ENCODE measurements at regions not wholly inside any gene's neighbourhood (a gene's known extent, or its start where the extent isn't known, plus 50 kb on each side); places are given as distances from the start of the nearest gene placed in this dataset.

DNA sequence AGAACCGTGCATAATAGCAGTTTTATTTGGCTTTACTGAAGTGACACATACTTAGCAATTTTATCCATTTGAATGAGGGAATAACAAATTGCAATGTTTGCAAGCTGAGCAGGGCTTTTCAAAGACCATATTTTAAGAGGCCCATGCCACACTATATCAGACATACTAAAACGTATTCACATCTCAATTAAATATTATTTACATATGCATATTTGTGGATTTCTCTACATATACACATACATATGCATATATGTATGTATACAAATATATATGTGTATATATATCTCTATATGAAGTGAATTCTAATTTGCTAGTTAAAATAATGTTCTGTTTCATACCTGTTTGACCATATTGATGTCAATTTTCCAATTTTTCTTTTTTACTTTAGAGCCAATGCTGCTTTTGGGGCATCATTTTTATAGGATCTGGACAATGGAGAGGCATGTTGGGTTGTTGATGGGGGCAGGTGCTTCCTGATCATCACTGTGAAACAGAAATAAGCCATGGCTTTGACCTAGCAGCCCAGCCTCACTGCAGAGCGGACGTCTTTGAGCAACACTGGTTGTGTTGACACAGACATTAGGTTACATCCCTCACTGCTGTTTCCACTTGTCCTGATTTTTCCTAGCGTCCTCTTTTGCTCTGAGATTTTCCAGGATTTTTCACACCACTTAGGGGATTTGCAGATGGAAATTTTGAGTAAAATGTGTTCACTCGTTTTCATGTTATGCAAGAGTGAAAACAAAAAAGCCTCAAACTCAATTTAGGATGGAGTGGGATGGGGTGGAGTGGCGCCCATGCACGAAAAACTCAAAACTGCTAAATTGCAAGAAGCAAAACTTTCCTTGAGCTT is 56.9 kb downstream of the RDH14 start:
- DNase-seq = no peak

DNA sequence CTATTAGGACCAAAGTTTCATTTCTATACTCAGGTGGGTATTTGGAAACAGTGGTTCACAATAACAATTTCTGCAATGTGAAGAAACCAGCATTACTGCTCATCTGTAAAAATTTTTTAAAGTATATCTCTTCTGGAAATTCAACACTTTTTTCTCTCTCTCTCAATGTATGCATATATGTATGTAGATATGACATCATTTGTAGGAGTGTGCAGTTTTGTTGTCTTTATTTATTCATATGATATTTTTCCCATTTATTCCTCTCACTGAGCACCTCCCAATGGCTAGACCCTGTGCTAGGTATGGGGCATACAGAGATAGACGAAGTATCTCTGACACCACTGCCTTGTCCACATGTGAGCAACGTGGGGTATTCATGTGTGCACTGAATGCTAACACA is 58.3 kb downstream of the RDH14 start:
- no peak for DNase-seq

DNA sequence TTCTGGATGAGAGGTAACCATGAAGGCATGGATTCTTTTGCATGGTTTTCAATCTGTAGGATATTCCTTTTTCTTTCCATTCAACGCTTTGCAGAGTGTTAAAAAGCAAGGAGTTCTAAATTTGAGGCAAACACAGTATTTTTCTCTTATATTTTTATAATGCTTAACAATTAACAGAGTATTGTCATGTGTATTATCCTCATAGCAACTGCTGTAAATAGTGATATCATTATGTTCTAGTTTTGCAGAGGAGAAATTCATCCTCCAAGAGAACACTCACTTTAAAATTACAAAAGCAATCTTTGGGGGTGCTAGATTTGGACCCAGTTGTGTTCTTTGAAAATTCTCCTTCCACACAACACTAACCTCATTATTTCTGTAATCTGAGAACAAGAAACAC is 58.7 kb downstream of the RDH14 start:
- no peak for DNase-seq

DNA sequence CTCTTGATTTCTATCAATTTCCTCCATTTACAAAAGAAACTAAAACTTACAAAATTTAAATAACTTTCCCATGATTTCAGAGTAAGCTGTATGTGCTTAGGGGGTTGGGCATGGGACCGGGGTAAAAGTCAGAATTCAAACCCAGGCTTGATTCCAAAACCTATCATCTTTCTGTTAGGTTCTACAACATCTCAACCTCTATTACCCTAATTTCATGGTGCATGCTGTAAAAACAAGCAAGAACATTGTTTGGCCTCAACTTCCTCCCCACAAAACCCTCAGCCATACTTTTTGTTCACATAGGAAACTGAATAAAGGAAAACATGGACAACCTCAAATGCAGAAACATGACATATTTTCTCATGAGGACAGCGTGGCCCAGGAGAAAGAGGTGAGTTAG is 59.3 kb downstream of the RDH14 start:
- DNase-seq = no peak

DNA sequence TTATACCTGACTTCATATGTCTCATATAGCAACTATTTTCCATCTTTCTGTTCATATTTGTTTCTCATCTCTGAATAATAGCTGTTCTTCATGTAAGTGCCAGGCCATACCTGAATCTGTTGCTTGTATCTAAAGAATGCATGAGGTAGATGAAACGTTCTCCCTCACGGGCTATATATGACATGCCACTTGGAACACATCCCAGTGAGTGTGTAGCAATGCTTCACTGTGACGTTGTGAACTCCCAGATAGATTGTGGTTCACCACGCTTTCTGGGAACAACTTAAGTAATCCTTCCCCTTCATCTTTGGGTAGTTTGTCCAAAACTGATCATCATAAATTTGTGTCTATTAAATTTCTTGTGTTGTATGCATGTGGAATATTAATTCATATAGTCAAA is 60.1 kb downstream of the RDH14 start:
- DNase-seq = no peak

DNA sequence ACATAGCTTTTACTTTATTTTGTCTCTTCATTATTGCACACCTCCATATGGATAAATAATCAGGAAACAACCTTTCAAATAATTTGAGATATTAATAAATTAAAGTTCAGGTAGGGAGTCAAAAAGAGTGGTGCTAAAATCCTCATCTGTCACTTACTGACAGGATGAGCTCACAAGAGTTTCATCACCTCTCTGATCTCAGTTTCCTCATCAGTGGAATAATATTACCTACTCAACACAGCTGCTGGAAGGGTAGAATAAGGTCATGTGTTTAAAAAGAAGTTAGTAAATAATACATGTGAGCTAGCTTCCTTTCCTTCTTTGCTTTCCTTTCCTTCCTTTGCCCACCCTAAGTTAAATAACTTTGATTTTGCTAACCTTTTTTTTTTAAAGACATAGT is 61.9 kb downstream of the RDH14 start:
- no peak for DNase-seq

DNA sequence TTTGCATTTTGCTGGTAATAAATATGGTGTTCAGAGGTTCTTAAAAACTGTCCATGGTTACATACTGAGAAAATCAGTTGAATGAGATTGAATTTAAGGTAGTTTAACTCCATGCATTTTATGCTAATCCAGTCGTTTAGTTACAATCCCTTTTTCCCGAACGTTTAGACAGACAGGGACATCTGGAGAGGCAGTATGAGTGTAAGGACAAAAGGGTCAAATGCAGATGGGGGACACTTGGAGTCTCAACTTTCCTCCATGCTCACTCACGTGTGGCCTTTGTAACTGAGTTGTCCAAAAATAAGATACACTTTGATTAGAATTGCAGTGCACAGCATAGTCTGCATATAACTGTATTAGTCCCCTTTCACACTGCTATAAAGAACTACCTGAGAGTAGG is 63.9 kb downstream of the RDH14 start:
- DNase-seq = no peak

DNA sequence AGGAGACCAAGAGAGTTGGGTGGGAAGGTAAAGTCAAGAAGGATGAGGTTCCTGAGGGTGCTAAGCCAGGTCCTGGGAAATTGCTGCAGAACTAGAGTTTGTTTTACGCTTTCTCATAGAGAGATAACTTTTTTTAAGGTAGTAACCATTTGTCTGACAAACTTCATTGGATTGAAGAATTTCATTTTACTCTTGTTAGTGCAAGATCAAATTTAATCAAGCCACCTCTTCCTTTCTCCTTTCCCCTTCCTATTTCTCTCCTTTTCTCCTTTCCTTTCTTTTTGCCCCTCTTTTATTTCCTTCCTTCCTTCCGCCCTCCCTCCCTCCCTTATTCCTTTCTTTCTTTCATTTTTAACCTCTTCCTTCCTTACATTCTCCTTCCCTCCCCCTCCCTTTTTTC is 65.4 kb downstream of the RDH14 start:
- no peak for DNase-seq

DNA sequence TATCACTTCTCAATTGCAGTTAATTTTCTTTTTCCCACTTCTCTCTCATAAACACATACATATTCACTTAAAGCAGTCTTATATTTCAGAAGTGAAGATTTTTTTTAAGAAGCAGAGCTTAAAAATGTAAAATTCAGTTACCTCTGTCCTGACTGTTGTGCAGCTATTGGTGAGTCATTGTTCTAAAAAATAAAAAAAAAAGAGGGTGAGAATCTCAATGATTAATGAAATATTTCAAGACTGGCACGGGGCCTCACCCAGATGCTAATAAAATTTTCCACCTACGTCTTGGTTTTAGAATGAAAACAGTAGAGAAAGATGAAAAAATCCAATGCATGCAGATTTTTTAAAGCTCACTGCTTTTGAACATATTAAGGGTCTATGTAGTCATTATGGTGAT is 67.7 kb downstream of the RDH14 start:
- DNase-seq = no peak

DNA sequence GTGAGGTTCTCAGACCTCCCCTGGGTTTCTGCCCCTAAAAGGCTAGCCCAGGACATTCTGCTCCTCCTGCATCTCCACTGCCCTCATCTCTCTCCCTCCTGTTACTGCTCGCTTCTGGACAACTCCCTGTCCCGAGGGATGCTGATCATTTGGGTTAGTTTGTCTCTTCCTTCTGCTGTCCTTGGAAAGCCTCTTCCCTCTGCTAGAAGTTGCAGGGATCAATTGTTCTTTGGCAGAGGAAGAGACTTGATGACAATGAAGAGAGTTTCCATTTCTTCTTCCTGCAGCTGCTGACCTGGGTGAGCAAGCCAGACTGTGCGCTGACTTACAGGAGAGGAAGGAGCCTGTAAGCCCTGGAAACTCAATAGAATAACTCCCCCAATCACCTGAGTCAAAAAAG is 68.9 kb downstream of the RDH14 start:
- no peak for DNase-seq

DNA sequence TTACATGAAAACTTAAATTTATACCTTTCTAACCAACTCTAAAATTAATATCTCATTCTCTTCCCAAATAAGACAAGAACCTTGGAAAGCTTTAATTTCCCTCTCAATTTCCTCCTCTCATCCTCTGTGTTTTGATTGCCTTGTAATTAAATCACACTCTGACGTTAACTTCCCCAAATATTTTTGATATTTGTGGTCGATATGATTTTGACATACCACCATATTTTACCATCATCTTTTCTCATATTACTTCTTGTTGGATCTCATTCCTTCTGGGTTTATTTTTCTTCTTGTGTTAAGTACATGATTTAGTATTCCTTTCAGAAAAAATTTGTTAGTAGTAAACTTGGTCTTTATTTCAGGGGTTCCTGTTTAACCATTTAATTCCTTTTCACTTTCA is 69.6 kb downstream of the RDH14 start:
- no peak for DNase-seq

DNA sequence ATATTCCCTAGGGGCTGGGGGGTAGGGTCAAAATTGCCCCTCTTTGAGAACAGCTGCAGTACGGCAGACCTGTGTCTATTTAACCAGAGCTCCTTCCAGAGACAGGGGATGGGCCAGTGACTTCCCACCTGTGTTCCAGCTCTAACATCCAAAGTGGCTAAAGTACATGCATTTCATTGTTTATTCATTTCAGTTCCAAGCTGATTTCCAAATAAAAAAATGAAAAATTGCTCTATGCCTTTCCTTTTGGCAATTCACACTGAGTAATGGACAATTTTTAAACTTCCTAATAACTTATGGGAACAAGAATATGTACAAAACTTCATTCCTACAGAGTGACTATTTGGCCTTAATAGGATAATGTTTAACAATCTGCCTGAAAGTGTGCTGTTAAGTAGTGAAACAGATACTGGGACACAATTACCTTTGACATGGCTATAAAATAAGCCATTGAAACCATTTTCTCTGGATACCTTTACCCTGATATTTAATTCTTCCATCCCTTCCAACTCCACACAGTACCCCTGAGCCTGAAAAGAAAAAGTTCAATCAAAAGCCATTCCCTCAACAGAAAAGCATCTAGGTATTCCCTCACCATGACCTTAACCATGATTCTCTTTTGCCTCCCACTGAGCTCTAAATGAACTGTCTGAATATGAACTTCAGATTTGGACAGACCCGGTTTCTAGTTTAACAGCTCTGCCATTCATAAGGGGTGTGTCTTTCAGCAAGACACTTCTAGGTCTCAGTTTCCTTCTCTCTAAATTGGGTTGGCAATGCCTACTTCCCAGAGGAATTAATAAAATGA is 73.1 kb downstream of the RDH14 start:
- DNase-seq = no peak

DNA sequence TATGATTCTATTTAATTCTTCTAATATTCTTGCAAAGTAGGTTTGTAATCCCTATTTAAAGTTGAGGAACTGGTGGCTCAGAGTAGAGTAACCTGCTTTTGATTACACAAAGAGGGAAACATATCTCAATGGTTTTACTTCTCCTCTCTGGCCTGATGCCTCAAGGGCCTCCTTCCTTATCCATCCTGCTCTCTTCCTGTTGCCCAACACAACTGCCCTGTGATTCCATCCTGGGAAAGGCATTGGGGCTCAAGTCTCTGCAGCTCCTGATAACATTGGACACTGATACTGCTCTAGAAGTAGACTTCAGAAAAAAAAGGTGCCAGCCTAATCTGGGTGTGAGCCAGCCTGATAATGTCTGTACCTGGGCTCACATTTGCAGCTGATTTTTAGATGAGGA is 75.8 kb downstream of the RDH14 start:
- DNase-seq = no peak

DNA sequence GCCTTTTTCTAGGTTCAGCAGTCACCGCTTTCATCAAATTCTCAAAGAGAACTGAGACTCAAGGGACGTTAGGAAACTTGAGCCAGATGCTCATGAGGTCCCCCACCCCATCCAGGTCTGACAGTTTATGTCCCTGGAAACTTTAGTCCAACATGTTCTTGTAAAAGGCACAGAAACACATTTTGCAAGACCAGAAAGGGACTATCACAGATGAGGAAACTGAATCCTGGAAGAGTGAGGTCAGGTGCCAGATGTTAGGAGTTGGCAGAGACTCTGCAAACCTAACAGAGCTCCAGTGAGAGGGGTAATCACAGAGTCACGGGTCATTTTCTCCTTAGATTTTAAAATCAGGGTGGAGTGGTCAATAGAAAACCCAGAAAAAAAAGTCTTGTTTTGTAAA is 76.6 kb downstream of the RDH14 start:
- no peak for DNase-seq

DNA sequence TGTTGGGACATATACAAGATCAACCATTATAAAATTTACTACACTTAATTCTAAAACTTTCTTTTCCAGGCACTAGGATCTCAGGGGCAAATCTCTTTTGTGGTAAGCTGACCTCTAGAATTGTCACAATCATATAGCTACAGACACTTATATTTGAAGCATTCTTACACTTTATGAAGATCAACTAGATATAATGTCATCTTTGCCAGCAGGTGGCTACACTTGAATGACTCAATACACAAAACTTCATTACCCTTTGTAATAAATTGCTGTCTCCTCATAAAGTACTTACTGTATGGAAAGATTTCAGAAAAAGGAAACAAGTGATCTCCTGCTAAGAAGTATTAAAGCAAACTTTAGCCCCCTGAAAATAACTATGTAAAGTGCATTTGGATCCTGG is 77.8 kb downstream of the RDH14 start:
- DNase-seq = no peak

DNA sequence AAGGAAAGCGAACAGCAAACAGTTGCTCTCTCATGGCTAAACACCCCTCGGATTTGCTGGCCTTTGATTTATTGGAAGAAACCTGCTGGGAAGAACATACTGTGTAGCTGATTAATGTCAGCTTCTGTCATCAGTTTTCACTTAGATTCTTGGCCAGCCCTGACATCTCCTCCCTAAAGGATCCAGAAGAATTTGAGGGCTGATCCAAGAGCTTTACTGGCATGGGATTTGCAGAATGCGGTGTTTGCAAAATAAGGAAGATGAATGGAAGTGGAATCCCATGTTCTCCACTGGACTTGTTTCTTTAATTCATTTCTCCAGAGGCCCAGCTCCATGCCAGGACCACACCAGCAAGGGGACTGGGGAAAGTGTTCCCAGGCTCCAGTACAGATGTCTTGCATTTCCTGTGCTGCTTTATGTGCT is 80.5 kb downstream of the RDH14 start:
- no peak for DNase-seq

DNA sequence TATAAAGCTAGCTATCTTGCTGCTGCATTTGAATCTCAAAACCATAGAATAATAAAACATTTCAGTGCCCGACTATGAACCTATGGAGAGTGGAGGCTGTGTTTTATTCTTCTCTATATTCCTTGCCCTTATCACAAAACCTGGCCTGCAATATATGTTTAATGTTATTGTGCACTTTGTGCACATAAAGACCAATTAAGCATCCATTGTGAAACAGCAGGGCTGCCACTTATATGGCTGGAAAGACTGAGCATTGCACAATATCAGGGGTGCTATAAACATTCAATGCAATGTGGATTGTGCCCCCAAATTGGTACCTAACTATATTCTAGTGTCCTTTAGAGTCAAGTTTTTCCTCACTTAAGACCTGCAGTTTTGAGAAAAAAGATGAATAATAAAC is 83.2 kb downstream of the RDH14 start:
- no peak for DNase-seq

DNA sequence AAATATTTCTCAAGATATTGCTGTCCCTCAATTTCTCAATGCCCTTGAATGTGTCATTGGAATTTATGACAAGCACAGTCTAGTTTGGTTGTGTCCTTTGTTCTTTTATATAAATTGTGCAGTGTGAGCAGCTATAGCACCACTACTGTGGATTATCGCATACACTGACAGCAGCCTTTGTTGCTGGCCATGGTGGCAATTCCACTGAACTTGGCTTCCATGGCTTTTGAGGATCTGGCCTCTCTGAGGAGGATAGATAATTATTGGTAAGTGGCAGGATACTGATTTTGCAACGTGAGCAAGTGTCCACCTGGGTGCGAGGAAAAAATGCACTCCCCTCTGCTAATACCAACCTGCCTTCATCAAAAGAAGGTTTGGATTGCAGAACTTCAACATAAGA is 84.0 kb downstream of the RDH14 start:
- DNase-seq = no peak

DNA sequence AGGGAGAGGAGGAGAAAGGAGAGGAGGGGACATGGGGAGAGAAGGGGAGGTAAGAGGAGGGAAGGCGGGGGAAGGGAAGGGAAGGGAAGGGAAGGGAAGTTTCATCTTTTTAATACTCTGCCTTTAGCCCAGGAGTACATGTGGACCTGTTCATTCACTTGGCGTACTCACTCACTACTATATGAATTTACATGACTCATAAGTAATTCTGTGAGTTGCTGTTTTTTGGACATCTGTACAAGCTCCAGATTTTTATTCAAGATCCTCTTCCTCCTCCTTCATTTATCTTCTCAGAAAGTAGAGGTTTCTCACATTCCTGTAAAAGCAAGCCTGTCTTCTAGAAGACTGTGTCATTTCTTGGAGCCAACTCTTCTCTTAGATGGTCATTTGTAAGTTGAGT is 84.6 kb downstream of the RDH14 start:
- DNase-seq = no peak

DNA sequence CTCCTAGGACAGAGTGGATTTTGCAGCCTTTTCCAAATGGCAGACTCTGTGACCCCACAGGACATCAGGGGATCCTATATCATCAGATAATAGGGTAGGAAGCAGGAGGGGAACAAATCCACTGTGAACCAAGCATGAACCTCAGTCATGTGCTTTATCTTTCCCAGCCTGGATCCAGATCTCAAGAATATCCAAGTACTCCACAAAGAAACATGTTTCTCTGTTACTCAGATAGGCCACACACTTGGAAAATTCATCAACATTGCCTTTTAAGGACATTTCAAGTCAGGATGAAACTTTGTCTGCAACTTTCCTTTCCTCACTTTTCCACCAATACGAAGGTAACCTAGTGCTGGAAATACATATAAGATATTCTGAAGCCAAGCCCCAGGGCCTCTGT is 85.8 kb downstream of the RDH14 start:
- no peak for DNase-seq

DNA sequence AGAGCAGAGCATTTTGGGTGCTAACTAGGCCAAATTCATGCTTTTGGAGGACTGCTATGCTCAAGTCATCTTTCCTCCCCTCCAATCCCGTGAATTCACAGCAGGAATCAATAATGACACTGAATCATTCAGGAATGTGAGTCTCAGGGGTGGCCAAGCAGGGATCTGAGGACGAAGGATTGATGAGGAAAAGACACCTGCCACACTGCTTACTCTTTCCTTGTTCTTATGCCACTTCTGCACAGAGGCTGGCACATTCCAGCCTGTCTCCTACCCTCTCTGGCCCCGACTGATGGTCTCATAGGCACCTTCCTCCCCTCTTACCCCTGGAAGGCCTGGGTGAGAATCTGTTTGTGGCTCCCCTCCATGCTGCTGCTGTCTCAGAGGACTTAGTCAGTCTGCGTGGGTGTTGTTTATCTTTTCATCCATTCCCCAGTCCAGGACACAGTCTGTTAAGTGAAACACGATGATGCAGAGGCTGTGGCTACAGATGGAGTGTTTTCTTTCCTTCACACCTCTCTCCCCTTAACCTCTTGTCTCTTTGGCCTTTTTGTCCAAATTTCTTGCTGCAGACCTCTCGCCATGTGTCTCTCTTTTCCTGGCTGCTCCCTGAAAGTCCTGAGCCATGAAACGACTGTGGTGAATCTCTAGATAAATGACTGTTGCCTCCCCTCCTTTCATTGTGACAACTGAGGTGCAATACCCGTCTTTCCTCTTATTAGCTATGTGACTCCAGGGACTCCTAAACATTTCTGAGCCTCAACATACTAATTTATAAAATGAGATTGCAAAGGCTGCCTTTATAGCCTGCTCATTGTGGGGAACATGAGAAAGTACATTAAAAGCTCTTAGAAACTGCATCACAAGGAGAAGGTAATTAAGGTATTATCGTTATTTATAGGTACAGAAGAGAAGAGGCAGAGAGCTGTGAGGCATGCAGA is 86.9 kb downstream of the RDH14 start:
- DNase-seq = no peak

DNA sequence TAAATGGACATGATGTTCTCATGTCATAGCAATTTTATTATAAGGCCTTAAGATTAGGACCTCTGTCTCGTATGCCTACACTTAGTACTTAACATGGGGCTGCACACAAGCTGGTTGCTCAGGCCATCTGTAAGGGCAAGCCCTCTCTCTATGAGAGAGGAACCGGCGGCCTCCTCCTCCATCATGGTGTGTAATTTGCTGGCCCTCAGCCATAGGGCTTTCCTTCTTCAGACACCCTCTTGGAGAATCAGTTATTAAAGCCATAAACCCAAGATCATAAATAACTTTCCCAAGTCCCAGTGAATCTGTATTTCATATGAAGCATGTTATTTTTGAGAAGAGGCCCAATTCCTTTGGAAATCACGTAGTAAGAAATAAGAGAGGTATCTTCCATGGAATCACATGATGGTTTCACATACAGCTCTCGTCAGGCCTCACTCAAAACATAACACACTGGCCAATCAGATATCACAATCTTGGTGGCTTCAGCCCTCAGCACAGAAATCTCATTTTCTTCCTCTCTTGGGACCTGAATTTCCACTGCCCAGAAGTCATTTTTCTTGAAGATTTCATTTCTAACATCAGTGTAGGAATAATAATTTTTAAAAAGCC is 92.6 kb downstream of the RDH14 start:
- no peak for DNase-seq

DNA sequence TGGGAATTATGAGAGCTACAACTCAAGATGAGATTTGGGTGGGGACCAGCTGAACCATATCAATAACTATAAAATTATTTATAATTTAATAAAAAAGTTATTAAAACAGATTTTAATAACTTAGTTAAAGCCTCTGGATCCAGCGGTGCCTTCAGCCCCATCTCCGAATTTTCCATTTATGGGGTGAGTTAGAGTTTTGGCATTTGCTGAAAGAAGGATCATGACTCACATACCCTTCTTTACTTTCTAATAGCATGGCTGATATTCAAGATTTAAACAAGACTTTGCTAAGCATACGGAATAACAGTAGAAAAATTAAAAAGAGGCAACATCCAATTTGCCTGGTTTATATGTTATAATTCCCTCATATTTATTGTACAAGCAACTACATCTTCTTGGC is 94.5 kb downstream of the RDH14 start:
- no peak for DNase-seq
